NCI-H748 (cell line): ENCODE measurements at regions not wholly inside any gene's neighbourhood (a gene's known extent, or its start where the extent isn't known, plus 50 kb on each side); places are given as distances from the start of the nearest gene placed in this dataset.

Experiments
- DNase-seq: peaks from one replicate; lab custom pipeline; 2025; ENCODE audit not compliant: unreplicated experiment; lab: John Stamatoyannopoulos, UW

DNA sequence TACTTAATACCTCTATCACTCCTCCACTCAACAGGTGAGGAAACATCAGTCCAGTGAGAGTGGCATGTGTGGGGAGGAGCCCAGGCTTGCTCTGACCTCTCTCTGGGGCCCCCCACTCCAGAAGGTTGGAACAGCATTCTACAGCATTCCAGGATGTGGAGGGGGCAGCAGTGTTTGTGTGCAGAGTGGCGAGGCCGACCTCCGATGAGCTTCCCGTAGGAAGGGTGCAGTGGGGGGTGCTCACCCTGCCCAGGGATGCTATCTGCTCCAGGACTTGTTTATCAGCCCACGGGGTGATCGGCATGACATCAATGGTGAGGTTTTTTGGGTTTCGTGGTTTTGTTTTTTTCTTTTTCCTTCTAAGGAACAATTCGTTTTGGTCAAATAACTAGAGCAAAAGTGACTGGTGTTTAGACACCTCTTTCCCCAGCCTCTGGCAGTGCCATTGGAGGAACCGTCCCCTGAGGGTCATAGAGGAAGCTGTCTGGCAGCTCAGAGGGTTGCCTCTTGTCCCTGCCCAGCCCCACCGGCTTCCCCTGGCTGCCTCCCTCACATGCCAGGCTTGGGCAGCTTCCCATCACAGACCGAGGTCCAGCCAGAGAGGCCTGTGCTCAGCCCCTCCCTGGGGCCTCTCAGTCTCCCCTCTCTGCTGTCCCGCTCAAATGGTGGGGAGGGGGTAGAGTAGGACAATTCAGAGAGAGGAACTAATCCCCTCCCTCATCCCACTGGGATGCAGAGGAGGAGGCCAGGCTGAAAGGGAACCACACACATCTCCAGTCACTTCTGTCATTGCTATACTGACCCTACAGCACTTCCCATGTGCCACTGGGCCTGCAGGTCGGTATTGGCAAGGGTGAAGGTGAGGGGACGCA, 96.5 kb downstream of the ZFP36L2 start:
- no peak for DNase-seq

DNA sequence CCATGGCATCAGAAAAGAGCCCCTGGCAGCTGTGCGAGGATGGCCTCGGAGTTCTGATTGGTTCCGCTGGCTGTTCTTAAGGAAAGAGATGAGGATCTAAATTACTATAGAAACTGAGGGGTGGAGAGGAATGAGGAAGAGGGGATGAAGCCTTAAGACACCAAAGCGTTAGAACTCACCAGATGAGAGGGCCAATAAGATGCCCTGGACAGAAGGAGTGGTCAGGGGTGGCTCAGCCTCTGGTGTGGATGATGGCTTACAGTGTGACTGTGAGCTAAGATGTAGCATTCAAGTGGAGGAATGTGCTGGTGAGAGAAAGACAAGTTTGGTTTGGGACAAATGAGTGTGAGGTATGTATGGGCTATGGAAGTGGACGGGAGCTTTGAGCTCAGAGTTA, 97.8 kb downstream of the ZFP36L2 start:
- DNase-seq, result no peak

DNA sequence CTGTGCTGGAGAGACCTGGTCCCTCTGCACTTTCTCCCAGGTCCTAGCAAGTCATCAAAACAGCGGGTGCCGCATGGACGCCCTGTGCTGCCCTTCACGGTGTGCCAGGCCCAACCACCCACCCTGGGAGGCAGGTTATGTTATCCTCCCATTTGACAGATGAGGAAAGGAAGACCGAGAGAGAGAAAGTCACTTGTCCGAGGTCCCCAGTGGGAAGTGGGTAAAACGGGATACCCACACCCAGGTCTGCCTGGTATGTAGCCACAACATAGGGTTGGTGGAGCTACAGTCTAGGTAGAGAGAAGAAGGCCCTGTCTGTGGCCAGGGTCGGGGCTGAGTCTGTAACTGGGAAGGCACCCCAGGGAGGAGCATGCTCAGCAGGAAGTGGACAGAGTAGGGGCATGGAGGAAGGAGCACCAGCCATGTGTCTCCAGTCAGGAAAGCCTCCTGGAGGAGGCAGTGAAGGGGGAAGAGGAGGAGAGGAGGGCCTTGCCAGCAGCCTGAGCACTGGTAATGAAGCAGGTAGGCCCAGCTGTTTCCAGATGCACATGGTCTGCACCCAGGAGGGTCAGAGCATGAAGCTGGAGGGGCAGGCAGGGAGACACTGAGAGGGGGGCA, 98.4 kb downstream of the ZFP36L2 start:
- DNase-seq, result no peak

DNA sequence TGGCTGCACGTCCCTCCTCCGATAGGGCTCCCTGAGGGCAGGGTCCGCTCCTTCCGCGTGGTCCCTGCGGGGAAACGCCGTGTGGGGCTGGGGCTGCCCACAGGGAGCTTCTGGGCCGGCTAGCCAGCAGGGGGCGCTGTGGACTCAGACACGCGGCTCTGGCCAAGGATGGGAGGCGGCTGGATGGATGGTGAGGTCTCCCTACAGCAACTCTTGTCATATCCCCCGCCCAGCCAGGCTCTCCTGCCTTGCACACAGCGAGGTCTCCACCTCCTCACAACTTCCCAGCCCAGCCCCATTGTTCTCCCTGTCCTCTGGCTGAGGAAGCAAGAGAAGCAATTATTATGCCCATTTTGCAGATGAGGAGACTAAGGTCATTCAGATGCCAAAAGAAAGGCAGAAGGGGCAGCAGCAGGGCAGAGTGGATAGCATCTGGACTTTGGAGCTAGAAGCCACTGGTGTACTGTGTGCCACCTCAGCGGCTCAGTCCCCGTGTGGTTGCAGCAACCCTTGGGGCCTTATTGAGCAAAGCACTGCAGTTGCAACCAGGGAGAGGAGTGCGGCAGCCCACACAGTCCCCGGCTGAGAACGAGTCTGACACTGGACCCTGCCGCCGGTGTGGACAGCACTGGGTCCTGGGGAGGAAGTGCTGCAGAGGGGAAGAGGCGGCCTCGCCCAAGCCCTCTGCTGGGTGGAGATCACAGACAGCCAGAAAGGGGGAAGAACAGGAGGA, 99.0 kb downstream of the ZFP36L2 start:
- peak; percentile 48 for DNase-seq

GRCh38 chr2:43126817-43127207, 99.6 kb downstream of the ZFP36L2 start:
- DNase-seq, result no peak

- no peak for DNase-seq
These were observed 101.1 kb downstream of the ZFP36L2 start for GRCh38 chr2:43125090-43125998.

DNA sequence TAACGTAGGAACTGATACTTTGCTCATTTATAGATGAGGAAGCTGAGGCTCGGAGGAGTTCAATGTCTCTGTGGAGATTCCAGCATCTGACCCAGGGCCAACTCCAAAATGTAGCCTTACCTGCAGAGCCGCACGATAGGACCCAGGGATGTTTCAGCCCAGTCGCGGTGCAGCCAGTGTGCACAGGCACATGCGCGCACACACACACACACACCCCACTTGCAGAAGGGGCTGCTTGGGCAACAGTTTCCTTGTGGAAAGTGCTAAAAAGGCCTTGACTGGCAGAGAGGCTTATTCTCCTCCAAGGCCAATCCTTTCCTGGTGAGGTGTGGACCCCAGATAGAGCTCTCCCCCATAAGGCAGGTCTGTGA, 101.7 kb downstream of the ZFP36L2 start:
- DNase-seq, result no peak

DNA sequence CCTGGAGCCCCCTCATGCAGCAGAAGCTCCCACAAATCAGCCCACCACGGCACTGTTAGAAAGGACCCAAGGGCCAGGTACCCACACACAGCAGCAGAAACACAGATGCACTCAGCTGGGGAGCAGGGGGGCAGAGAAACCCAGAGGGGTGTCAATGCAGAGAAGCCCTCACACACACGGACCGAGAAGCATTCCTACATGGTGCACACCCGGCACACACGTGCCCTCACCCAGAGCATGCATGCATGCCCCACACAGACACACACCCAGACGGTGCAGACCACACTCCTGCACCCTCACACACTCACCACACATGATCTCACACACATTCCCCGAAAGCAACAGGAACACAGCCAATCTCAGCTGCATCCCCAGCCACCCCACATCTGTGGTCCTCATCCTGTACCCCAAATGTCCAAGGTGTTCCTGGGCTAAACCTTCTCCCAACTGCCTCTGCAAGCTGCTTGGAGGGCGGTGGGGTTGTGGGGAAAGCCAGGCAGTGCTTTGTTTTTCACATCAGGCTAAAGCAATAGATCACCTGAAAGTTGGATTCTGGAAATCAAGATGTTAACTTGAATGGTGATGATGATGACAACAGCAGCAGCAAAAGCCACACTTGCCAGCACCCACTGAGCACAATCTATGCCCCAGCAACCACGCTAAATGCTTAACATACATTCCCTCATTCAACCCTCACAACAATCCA, 102.3 kb downstream of the ZFP36L2 start:
- DNase-seq, result no peak

- DNase-seq, result no peak
These were observed 102.9 kb downstream of the ZFP36L2 start for GRCh38 chr2:43123486-43123885.

DNA sequence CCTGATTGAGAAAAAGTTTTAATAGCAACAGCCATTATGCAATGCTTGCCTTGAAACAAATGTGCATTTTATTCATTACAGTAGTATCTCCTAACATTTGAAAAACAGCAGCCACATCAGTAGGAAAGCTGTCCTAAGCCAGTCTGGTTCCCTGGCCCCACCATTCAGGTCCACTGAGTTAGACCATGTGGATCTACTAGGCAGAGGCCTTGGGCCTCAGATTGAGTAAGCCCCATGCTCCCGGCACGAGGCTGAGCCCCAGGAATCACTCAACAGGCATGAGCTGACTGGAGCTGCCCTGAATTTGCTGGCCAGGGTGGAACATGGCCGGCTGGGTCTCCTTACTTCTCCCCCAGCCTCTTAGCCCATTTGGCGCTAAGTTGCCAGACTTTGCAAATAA, 103.4 kb downstream of the ZFP36L2 start:
- no peak for DNase-seq

- DNase-seq, result no peak
These were observed 104.7 kb downstream of the ZFP36L2 start for GRCh38 chr2:43121580-43122314.

- DNase-seq, result no peak
These were observed 107.1 kb downstream of the ZFP36L2 start for GRCh38 chr2:43119303-43119702.

DNA sequence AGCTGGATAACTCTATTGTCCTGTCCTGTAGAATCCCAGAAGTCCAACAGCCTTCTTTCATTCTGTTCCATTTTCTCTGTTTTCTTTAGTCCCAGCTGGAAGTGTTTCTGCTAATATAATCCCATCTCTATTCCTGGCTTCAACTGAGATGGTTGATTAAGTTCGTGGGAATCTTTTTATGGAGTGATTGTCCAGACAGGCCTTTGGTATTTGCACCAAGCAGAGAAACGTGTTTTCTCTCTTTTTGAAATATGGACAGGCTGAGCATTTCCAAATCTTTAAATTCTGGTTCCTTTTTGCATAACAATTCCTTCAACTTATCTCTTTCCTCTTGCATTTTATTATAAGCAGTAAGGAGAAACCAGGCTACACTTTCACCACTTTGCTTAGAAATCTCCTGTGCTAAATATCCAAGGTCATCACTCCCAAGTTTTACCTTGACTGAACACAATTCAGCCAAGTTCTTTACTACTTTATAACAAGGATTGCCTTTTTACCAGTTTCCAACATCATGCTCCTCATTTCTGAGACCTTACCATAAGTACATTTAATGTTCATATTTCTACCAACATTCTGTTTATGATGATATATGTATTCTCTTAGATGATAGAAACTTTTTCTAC, 108.8 kb downstream of the ZFP36L2 start:
- DNase-seq, result no peak

- DNase-seq, result no peak
These were observed 109.4 kb downstream of the ZFP36L2 start for GRCh38 chr2:43116988-43117387.

DNA sequence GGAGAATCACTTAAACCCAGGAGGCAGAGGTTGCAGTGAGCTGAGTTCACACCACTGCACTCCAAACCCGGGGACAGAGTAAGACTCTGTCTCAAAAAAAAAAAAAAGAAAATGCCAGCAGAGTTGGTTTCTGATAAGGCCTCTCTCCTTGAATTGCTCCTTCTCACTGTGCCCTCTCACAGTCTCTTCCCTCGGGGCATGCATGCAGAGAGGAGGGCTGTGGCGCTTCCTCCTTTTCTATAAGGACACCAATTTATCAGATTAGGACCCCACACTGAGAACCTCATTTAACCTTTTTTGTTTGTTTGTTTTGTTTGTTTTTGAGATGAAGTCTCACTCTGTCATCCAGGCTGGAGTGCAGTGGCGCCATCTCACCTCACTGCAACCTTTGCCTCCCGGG, 110.5 kb downstream of the ZFP36L2 start:
- no peak for DNase-seq

DNA sequence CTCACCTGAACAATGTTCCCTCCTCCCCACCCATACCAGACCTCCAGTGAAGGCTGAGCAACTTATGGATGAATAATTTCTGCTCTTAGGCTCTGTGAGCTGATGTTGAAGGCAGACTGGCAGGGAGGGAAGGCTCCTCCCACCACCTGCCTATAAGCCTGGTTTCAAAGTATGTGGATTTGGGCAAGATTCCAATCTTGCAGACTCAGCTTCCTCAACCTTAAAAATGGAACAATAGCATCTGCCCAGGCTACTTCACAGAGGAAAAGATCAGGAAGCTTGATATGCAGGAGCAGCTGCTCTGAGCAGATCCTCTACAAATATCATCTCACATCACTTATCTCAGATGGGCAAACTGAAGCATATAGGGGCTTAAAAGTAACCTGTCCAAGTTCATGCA, 112.2 kb downstream of the ZFP36L2 start:
- DNase-seq, result no peak

- no peak for DNase-seq
These were observed 114.4 kb downstream of the ZFP36L2 start for GRCh38 chr2:43111788-43112554.

DNA sequence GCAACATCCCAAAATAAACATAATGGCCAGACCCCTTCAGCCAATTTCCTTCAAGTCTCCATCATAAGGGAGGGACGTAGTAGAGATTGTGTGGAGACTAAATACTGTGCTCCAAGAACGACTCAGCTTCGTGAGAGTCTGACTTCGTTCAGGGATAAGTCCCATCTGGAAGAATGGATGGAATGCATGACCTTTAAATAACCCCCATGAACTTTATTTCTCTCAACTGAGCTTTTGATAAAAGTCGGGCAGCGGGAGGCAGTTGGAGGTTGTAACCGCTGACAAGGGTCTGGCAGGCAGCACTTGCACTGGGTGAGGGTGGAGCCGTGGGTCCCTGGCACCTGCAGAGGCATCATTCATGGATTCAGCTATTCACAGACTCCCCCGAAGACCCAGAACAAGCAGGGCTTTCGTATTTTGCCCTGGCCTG, 115.9 kb downstream of the ZFP36L2 start:
- no peak for DNase-seq
